ENCODE measurements at regions not wholly inside any gene's neighbourhood (a gene's known extent, or its start where the extent isn't known, plus 50 kb on each side); places are given as distances from the start of the nearest gene placed in this dataset.

GRCh38 chr2:53530126-53530525, 237.5 kb upstream of the CHAC2 start (continued):
- TF ChIP-seq ATF2 (IDR thresholded peaks at IDR 0.05; ENCODE audit: low read length) (no peak), CBX3 (IDR thresholded peaks at IDR 0.05; ENCODE audit: borderline replicate concordance, low read depth) (no peak)

GRCh38 chr2:53527056-53527455, 240.5 kb upstream of the CHAC2 start:
- H2AFZ ChIP-seq (ENCODE audit: control insufficient read depth, low read depth, low read length) = no peak overlapping the region
- no peak overlapping the region for H3K9ac ChIP-seq (ENCODE audit: control insufficient read depth, insufficient read depth, low read length)
- intact Hi-C loops (cut with micrococcal nuclease; ENCODE audit: unreplicated experiment) = no loop called here
- H3K79me2 ChIP-seq (ENCODE audit: control insufficient read depth, insufficient read depth, low read length) = no peaks in the 10 kb centered on the region
- no peak overlapping the region for H3K27ac ChIP-seq (ENCODE audit: control insufficient read depth, insufficient read depth)
- no peak overlapping the region for H3K4me2 ChIP-seq (ENCODE audit: control insufficient read depth, insufficient read depth)
- ChIA-PET CTCF (no interaction called here), RAD21 (ENCODE audit: unreplicated experiment) (no interaction called here), SMC1A (ENCODE audit: uncharacterized antibody, unreplicated experiment) (no interaction called here), POLR2A (no interaction called here)
- no peak for FAIRE-seq
- no peaks in the 10 kb centered on the region for H3K36me3 ChIP-seq (ENCODE audit: control insufficient read depth in 2 of 2, insufficient read depth in 2 of 2, low read length in 1 of 2)
- ATAC-seq = no peak
- 0% methylated on average over 2 of the region's 2 CpGs for WGBS (ENCODE audit: insufficient coverage, insufficient replicate concordance, low lambda C conversion rate, missing lambda C conversion rate)
- no peaks in the 10 kb centered on the region for H3K4me1 ChIP-seq (ENCODE audit: control insufficient read depth, insufficient read depth, low read length)
- TF ChIP-seq SMAD1 (IDR thresholded peaks at IDR 0.05; ENCODE audit: low read depth, partially characterized antibody) = no peak
- TF ChIP-seq ZNF622 (IDR thresholded peaks at IDR 0.05) = no peak
- TF ChIP-seq MEF2B (IDR thresholded peaks at IDR 0.05; ENCODE audit: partially characterized antibody, poor library complexity, severe bottlenecking) = no peak
- TF ChIP-seq TCF12 (IDR thresholded peaks at IDR 0.05; ENCODE audit: low read depth, low read length) = no peak
- no peak for TF ChIP-seq YBX1 (IDR thresholded peaks at IDR 0.05)
- TF ChIP-seq MTA3 (IDR thresholded peaks at IDR 0.05; ENCODE audit: borderline replicate concordance, low read length) = no peak
- no peak for TF ChIP-seq NFXL1 (IDR thresholded peaks at IDR 0.05; ENCODE audit: borderline replicate concordance)
- TF ChIP-seq MAX (IDR thresholded peaks at IDR 0.05; ENCODE audit: low read depth, low read length) = no peak
- TF ChIP-seq TCF3 (IDR thresholded peaks at IDR 0.05; ENCODE audit: borderline replicate concordance, insufficient read depth, low read depth, low read length) = no peak
- TF ChIP-seq NKRF (conservative IDR thresholded peaks at IDR 0.05) = no peak
- in situ Hi-C loops (cut with MboI) = no loop called here
- no TSS peak for BruUV-seq (replicated peaks)
- no peak overlapping the region for H3K4me3 ChIP-seq
- H3K27me3 ChIP-seq (replicated peaks in 1 of 2; ENCODE audit: control insufficient read depth in 2 of 2, insufficient read depth in 2 of 2, low read length in 1 of 2) = no peaks in the 10 kb centered on the region
- no peaks in the 10 kb centered on the region for H4K20me1 ChIP-seq (ENCODE audit: control insufficient read depth, insufficient read depth)
- no peak for DNase-seq (ENCODE audit: low read depth, low spot score)
- H3K9me3 ChIP-seq (replicated peaks; ENCODE audit: control insufficient read depth, insufficient read depth, low read length) = no peaks in the 10 kb centered on the region
